Coronary artery (tissue), 2 donors: ENCODE measurements at regions not wholly inside any gene's neighbourhood (a gene's known extent, or its start where the extent isn't known, plus 50 kb on each side); places are given as distances from the start of the nearest gene placed in this dataset.

Experiments
- DNase-seq: peaks from one replicate; pipeline ENCODE4 v3.0.0-alpha.2; 2017; ENCODE audit warnings: low spot score
- H3K27ac ChIP-seq, 2 donors: fragments of 200-600 bp; sonication (generic); one replicate each; pipeline ENCODE4 v1.5.1; 2016 to 2019
- H3K4me3 ChIP-seq: fragments of 200-600 bp; sonication (generic); 2 replicates; pipeline ENCODE4 v1.5.1; 2016; ENCODE audit warnings: mild to moderate bottlenecking, moderate library complexity
- TF ChIP-seq, protein P1 (sequence below): fragments of 200-600 bp; sonication (generic); IDR thresholded peaks from one replicate; pipeline ENCODE4 v1.5.1; 2019; ENCODE audit warnings: antibody characterized with exemption

DNA sequence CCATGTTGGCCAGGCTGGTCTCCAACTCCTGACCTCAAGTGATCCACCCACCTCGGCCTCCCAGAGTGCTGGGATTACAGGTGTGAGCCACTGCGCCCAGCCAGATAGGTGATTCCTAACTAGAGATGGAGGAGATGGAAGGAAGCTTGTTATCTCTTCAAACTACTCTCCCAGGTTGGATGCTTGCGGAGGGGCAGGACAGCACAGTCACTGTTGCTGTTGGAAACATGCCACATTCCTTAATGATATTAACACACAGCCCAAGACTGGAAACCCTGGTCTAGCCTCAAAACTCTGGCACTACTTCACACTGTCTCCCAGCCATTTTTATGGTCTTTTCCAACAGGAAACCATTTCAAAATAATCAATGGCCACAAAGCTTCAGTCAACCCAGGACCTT is 468.8 kb upstream of the NRP1 start:
- no peak overlapping the region for H3K4me3 ChIP-seq

DNA sequence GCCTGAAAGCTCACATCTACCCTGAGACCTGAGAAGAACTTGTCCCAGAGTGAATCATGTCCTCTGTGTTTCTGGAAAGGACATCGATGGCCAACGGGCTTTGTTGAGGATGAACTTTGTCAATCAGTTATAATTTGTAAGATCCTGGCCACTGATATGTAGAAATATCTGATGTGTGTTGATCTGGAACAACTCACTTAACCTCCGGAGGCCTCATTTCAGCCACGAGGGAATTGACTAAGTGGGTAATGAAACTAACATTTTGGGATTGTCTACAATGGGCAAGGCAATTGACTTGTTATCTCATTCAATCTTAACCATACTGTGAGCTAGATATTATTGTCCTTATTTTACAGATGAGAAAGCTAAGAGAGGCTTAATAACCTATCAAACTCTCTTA is 468.1 kb upstream of the NRP1 start:
- H3K4me3 ChIP-seq, result no peak overlapping the region
- TF ChIP-seq, protein P1, sequence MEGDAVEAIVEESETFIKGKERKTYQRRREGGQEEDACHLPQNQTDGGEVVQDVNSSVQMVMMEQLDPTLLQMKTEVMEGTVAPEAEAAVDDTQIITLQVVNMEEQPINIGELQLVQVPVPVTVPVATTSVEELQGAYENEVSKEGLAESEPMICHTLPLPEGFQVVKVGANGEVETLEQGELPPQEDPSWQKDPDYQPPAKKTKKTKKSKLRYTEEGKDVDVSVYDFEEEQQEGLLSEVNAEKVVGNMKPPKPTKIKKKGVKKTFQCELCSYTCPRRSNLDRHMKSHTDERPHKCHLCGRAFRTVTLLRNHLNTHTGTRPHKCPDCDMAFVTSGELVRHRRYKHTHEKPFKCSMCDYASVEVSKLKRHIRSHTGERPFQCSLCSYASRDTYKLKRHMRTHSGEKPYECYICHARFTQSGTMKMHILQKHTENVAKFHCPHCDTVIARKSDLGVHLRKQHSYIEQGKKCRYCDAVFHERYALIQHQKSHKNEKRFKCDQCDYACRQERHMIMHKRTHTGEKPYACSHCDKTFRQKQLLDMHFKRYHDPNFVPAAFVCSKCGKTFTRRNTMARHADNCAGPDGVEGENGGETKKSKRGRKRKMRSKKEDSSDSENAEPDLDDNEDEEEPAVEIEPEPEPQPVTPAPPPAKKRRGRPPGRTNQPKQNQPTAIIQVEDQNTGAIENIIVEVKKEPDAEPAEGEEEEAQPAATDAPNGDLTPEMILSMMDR, result no peak
- H3K27ac ChIP-seq, result no peak overlapping the region
- no peak for DNase-seq

More for the DNA sequence above, 468.8 kb upstream of the NRP1 start:
- no peak for DNase-seq
- no peak overlapping the region for H3K27ac ChIP-seq
- TF ChIP-seq, protein P1, result no peak

DNA sequence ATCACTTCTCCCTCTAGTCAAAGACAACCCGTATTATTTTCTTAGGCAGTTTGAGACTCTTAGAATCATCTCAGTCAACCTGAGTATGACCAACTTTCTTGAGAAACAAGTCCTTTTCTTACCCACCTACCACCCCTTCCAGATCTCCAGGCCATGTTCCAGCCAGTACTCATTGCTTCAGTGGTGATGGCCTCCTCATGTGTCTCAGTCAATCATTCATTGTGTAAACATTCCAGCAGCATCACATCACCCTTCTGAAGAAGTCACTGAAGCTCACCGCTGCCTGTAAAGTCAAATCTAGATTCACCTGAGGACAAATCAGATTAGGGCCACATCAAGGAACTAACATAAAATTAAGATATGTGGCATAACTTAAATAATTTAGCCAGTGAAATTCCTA is 467.2 kb upstream of the NRP1 start:
- DNase-seq, result no peak
- Histone ChIP-seq H3K4me3 (no peak overlapping the region), H3K27ac (no peak overlapping the region)
- TF ChIP-seq, protein P1, result no peak

DNA sequence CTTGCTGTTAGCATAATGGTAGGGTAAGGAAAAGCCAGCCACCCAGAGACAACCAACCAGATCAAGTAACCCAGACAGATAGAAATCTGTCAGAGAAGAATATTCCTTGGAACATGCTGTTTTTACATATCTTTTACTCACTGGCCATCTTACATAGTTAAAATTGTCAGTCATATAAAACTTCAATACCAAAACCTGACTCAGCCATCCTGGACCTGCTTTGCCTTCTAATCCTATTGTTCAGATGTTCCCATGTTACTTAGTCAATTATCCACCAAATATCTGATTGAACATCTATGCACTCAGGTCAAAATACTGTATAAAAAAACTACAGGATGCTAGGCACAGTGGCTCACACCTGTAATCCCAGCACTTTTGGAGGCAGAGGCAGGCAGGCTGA is 466.5 kb upstream of the NRP1 start:
- no peak for DNase-seq
- TF ChIP-seq, protein P1, result no peak
- H3K4me3 ChIP-seq, result no peak overlapping the region
- H3K27ac ChIP-seq, result no peak overlapping the region

DNA sequence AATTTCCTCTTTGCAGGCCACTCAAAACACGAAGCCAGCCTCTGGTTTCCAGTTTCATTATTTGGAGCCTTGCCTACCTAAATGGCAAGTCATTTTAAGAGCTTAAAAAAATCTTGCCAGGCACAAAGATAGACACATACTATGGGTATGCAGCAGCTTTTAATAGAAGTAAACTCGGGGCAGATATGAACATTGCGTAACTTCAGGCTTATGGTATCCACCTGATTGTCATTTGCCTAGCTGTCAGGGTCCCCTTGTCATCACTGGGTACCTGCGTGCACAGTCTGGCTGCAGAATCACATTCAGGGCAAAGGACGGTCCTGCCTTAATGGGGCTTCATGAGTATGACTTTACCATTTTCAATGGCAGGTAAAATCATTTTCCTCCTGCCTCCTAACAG is 466.1 kb upstream of the NRP1 start:
- no peak for DNase-seq

DNA sequence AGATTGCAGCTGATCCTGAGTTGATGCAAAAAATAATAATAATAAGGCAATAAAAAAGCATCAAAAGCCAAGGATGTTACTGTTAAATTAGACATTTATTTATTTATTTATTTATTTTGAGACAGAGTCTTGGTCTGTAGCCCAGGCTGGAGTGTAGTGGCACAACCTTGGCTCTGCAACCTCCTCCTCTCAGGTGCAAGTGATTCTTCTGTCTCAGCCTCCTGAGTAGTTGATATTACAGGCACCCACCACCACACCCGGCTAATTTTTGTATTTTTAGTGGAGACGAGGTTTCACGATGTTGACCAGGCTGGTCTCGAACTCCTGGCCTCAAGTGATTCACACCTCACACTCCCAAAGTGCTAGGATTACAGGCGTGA is 465.5 kb upstream of the NRP1 start:
- Histone ChIP-seq H3K4me3 (no peak overlapping the region), H3K27ac (no peak overlapping the region)
- DNase-seq, result no peak
- TF ChIP-seq, protein P1, result no peak

More for the DNA sequence above, 466.1 kb upstream of the NRP1 start:
- Histone ChIP-seq H3K27ac (no peak overlapping the region), H3K4me3 (no peak overlapping the region)
- TF ChIP-seq, protein P1, result no peak

DNA sequence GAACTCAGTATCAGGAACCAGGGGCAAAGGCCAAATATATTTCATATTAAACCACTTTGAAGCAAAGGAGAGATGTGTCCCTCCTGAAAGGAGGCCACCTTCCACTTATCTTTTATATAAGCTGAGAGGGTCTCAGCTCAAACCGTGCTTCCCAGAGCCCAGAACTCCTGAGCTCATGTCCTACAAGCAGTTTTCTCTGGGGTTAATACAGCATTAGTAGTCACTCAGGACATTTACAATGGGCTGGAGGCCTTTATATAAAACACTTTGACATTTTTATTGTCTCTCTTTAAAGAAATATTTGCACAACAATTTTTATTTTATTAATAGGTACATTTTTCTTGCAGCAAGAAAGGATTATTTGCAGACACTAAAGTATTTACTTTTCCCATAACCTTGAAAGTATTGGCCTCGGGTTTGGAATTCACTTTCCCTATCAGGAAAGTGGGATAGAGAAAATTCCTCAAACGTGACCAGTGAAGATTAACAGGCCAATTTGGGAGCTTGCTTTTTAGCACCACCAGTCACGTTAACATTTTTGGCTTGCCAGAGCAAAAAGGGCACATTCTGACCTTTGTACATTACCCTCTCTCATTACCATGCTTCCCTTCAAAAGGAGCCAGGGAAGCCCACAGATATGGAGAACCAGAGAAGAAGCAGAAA is 464.9 kb upstream of the NRP1 start:
- TF ChIP-seq, protein P1, result no peak
- Histone ChIP-seq H3K27ac (no peak overlapping the region), H3K4me3 (no peak overlapping the region)
- no peak for DNase-seq
